Left cardiac atrium (tissue), 4 donors: ENCODE measurements at regions not wholly inside any gene's neighbourhood (a gene's known extent, or its start where the extent isn't known, plus 50 kb on each side); places are given as distances from the start of the nearest gene placed in this dataset.
"Not testable (repeated sequence)": the region's sequence is repeated elsewhere in the genome, so short reads cannot be mapped to it uniquely, and the experiment has no call there.

Experiments used
- ATAC-seq, 2 donors: fragments of 200-7000 bp; cut with Tn5 transposase; one replicate each; pipeline ENCODE4 v1.9.1; 2020; ENCODE audit warnings: mild to moderate bottlenecking in 2 of 2, moderate library complexity in 2 of 2
- DNase-seq: peaks from one replicate; pipeline ENCODE4 v3.0.0-alpha.2; 2020
- intact Hi-C, 2 donors: fragments of 100-400 bp; cut with DNase I; formaldehyde crosslinking; loops; one replicate each; pipeline versions ENCODE4 v1.14.1 to v1.15.1; 2022 to 2023
- microRNA-seq, 2 donors: library from miRNA; unstranded; fragments of <30 nt; microRNA quantifications; one replicate each; pipeline ENCODE4 v1.2.0, GENCODE V29; 2020
- donor health status: DM: no; HTN: yes; CAD: no.
- donor health status: DM: no; HTN: yes; CAD: no; lungs with severe emphysema.
- donor health status: DM: yes; HTN: yes; CAD: no.
- donor health status: Dilated cardiomyopathy.

DNA sequence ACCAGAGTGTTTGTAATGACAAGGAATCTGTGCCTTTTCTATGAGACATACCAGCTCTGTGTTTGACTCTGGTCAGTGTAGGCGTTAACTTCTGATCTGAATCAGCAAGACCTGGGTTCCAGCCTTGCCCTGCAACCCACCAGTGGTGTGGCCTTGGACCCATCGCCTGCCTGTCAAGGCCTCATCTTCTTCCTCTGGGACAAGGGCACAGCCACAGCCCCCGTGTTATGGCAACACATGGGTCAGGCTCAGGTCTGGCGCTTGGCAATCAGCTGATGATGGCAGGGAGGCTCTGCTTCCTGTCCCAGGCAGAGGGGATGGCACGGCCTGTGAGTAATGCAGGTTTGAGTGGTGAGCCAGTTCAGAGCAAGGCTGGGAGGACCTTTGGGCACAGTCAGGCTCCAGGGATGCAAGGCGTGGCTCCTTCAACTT lies 69.1 kb upstream of the PLGLB2 start:
- DNase-seq, intact Hi-C loops: not testable (repeated sequence)
- peak in 1 of 2 donors; percentile 16 for ATAC-seq

DNA sequence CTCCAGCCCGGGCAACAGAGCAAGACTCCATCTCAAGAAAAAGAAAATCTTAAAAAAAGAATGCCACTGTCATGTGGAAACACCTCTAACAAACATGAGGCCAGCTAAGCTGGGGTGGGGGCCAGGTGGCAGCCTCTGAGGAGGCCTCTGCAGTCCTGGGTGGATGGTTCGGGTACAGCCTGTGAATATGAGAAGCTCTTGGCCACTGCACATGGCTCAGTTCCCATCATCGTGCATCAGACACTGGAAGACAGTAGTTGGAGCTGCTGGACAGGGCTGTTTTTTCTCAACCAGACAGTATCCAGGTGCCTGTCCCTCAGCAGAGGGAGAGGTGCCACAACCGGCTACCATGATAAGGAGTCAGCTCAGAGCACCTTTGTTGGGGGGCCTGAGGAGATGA lies 67.9 kb upstream of the PLGLB2 start:
- DNase-seq, intact Hi-C loops, ATAC-seq: not testable (repeated sequence)

DNA sequence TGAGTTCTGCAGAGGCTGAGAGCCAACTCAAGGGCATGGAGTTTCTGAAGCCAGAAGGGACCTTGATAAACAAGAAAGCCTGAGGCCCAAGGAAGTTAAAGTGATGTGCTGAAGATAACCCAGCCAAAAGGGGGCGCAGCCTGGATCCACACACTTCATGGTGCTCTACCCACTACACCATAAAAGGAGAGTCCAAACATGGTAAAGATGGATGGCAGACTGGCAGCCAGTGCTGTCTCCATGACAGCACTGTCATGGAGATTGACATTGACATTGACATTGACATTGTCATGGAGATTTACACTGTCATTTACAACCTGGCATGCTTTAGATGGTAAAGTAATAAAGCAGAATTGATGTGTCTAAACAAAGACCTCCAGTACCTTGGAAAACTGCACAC lies 67.2 kb upstream of the PLGLB2 start:
- intact Hi-C loops, ATAC-seq, DNase-seq: not testable (repeated sequence)

DNA sequence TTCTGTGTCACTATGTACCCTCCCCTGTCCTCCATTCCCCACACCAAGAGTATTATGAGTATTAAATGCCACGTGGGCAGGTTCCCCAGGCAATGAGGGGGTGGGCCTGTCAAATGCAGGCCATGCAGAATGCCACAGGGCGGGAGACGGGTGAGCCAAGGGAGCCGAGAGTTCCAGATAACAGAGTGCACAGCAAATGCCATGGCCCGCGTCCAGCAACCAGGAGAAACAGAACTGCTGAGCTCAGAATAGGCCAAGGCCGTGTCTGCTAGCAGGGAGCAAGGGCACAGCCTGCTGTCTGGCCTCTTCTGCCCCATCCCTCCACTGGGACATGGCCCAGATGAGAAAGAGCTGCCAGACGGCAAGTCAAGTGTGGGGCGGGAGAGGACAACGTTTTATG lies 64.4 kb upstream of the PLGLB2 start:
- DNase-seq (peak; percentile 61), ATAC-seq (peak; percentile 96 to 97)
- intact Hi-C loops = not testable (repeated sequence)

DNA sequence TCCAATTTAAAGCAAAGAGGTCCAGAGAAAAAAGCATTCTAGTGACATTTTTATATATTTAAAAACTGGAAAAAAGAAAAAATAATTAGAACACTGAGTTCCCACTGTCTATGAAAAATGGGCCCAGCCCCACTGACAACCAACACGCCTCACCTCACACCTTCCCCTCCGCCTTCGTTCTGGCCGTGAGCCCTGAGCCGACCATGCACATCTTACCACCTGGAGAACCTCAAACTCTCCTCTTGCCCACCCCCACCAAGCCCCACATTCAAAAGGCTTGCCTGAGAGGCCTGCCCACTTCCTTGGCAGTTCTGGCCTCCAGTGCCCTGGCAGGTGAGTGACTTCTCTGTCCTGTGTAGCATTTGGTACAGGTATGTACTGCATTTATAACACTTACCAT lies 63.9 kb upstream of the PLGLB2 start:
- DNase-seq, ATAC-seq, intact Hi-C loops: not testable (repeated sequence)

DNA sequence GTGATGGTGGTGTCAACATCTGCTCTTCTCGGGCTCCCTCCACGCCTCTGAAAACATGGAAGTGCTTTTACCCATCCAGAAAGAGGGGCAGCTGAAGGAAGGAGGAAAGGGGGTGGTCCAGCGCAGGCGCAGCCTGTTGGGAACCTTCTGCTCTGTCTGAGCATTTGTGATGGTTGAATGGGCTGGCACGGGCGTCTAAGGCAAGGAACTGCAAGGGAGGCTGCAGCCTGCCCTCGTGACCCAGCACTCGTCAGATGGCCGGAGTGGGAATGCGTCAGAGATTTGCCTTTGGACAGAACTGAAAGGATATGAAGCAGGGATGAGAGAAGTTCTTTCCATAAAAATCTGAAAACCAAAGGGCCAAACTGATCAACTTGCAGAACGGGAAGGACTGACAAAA lies 62.3 kb upstream of the PLGLB2 start:
- ATAC-seq, DNase-seq, intact Hi-C loops: not testable (repeated sequence)

DNA sequence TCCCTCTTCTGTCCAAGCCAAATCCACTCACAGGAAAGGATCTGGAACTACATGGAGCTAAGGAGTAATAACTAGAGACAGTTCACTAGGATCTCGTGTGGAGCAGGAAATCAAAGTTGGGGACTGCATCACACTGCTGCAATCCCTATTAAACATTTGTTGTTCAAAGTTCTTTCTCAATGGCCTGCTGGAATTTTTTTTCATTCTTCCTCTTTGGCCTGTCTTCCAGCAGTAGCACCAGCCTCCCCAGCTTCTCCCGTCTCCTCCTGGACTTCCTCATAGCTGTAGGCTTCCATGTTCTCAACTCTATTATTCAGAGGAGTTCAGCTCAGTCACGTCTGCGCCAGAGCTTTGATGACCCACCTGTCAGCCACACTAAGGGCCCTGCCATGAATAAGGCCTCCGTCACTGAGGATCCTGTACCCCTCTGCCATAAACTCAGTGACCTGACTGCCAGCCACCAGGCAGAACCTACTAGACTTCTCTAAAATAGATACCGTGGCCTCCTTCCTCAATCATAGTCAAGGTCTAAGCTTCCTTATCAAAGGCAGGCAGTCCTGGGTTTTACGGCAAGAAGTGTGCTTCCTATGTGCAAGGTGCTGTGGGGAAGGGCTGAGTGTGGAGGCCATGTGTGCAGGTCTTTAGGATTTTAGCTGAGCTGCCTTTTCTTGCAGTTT lies 60.9 kb upstream of the PLGLB2 start:
- ATAC-seq, DNase-seq, intact Hi-C loops: not testable (repeated sequence)

DNA sequence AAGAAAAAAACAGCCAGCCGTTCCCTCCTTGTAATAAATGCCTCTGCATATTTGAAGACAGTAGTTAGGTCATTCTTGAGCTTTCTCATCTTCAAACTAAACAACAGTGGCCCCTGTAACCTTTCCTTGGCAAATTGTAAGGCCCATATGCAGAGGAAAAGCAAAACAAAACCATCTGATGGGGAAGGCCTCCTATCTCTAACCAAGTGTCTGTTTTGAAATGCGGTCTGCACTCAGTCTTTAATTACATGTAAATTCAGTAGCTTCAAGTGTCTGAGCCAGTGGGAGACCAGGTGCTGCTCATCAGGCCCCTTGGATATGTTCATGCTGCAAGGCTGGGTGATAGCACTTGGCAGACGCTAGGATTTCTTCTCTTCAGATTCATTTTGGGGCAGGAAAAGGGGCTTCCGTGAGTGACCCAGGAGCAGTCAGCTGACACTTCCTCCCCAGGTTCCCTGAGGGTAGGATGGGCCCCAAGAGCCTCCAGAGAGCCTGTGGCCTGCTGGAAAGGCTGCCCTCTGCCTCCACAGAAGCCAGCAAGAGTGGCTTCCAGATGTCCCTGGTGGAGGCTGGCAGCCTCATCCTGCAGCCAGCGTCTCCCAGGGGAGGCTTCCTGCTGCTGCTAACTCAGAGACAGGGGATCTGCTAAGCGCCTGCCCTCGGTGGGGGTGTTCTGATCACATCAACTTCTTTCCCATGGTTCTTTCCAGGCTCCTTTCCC lies 60.2 kb upstream of the PLGLB2 start:
- DNase-seq, ATAC-seq, intact Hi-C loops: not testable (repeated sequence)

DNA sequence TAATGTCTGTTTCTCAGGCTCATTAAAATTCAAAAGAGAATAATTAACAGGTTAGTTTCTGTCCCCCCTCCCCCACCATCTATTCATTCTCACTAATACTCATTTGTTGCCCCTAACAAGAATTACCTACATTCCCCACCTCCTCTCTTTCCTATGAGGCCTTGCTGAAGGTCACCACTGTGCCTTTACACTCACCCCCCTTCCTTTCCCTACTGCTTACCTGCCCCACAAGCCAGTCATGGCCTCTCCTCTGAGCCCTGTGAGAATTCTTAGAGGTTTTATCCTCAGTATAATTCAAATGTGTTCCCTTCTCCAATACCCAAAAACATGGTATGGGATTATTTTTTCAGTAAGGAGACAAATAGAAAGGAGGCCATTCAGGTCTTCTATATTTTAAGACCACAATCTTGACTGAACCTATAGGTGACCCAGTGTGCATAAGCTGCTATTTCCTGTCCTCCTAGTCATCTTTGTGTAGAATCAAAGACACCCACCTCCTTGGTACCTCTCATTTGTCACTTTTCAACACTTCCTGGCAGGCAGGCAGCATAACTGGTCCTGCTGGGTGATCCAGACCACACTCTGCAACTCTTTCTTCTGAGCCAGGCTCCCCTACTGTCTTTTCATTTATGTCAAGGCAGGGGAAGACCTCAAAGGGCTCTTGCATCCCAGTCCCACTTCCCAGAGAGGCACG lies 55.8 kb upstream of the PLGLB2 start:
- DNase-seq, intact Hi-C loops, ATAC-seq: not testable (repeated sequence)

DNA sequence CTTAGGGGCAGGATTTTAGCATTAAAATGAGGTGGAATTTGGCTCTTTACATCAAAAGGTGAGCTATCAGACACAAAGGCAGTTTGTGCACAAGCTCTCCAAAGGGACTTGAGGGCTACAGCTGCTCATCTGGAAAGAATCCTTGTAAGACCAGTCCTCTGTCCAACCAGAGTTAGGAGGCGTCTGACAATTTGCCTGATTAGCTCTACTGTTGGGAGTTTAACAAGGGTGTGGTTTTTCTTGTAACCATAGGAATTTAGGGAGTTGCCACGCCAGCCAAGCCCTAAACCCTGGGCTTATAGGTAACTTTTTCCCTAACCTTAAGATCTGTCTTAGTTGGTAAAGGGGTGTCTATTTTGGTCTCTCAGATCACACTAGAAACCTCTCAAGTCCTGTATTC lies 55.0 kb upstream of the PLGLB2 start:
- not testable (repeated sequence) for DNase-seq

DNA sequence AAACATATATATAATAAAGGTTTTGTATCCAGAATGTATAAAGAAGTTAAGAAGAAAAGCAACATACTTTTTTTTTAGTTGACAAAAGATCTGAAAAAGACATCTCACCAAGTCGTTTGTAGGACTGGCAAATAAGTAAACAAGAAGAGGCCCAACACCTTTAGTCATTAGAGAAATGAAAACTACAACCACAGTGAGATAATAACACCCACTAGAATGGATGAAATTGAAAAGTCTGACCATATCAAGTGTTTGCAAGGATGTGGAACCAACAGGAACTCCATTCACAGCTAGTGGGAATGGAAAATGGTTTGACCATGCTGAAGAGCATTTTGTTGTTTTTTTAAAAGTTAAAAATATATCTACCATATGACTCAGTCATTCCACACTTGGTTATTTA lies 54.0 kb upstream of the PLGLB2 start:
- ATAC-seq, intact Hi-C loops, DNase-seq: not testable (repeated sequence)

More for the DNA sequence above, 55.0 kb upstream of the PLGLB2 start:
- intact Hi-C loops = not testable (repeated sequence)
- peak in 1 of 2 donors; percentile 57 for ATAC-seq

DNA sequence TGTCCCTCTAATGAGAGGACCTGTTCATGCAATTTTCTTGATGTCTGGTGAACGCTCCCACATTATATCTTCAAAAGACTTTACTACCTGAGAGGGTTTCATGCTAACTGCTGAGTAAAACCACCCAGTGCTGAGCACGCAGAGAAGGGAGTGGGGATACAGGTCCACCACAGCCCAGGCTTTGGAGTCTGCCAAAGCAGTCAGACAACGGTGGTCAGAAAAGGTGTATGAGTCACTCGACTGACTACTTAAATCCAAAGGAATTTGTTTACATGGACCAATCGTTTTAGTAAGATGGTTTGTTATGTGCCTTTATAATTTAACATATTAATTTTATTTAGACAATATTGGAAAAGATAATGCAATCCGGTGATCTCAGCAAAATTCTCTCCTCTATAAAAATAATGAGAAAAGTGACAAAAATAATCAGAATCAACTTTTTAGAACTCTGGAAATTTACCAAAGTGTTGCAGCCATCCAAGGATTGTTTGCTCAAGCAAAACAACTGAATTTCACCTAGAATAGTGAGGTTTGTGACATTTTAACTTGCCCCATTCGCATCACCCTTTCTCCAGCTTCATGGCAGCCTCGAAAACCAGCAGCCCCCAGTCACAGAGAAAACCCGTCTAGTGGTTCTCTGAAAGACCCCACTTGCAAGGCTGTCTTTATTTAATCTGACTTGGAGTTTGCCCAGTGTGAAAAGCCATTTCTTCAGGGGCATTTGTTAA lies 52.1 kb upstream of the PLGLB2 start:
- DNase-seq, intact Hi-C loops: not testable (repeated sequence)

More for the DNA sequence above, 52.1 kb upstream of the PLGLB2 start:
- not testable (repeated sequence) for ATAC-seq

Small RNA genes in the stretch of these regions (microRNA-seq; reads per million reads assigned to microRNA genes)
- 0 reads per million in 2 donors for gene MIR4771-1
